GM12878 (cell line): ENCODE measurements at regions not wholly inside any gene's neighbourhood (a gene's known extent, or its start where the extent isn't known, plus 50 kb on each side); places are given as distances from the start of the nearest gene placed in this dataset.

ENCODE experiments used
- ATAC-seq: fragments of 200-7000 bp; cut with Tn5 transposase; 3 replicates; pipeline ENCODE4 v1.9.1; 2020; ENCODE audit warnings: mild to moderate bottlenecking, moderate library complexity
- BruUV-seq: library from RNA; stranded (reverse); fragments of 400-500 nt; replicated peaks from 2 replicates; lab custom pipeline; 2021; lab: Mats Ljungman, UMichigan
- CTCF ChIA-PET: fragments of 300-600 bp; sonication (Branson Sonifier 250); formaldehyde crosslinking; extraction: SDS; loops from one replicate; lab custom pipeline; 2021; ENCODE audit warnings: inconsistent platforms; lab: Yijun Ruan, JAX
- POLR2A ChIA-PET: fragments of 350-600 bp; formaldehyde crosslinking; extraction: SDS; loops from one replicate; lab custom pipeline; 2021; ENCODE audit warnings: inconsistent platforms; lab: Charles Lee
- RAD21 ChIA-PET: fragments of 300-600 bp; sonication (Branson Sonifier 250); formaldehyde crosslinking; loops from one replicate; lab custom pipeline; 2023; ENCODE audit warnings: antibody characterized with exemption; ENCODE audit not compliant: unreplicated experiment; lab: Charles Lee
- SMC1A ChIA-PET: fragments of 300-600 bp; sonication (Branson Sonifier 250); formaldehyde crosslinking; loops from one replicate; lab custom pipeline; 2023; ENCODE audit not compliant: unreplicated experiment, uncharacterized antibody; lab: Charles Lee
- DNase-seq: peaks from one replicate; pipeline ENCODE4 v3.0.0-alpha.2; 2011; ENCODE audit warnings: low read depth, low spot score
- FAIRE-seq: peaks from 3 replicates; lab custom pipeline; 2011; peaks lifted over from hg19 to GRCh38; lab: Jason Lieb, UNC
- H2AFZ ChIP-seq: 2 replicates; pipeline ENCODE4 v1.6.0; 2011; ENCODE audit warnings: low read depth, low read length, control low read depth; ENCODE audit not compliant: control insufficient read depth
- H3K27ac ChIP-seq: 2 replicates; pipeline ENCODE4 v1.5.1; 2011; ENCODE audit warnings: control low read depth; ENCODE audit not compliant: control insufficient read depth, insufficient read depth
- H3K27me3 ChIP-seq, 2 experiments: replicated peaks in 1 of 2; 2 replicates each; pipeline versions ENCODE4 v1.6.0 to v1.6.1; 2011; ENCODE audit warnings: low read length in 1 of 2; ENCODE audit not compliant: control insufficient read depth in 2 of 2, insufficient read depth in 2 of 2
- H3K36me3 ChIP-seq, 2 experiments: 2 replicates each; pipeline ENCODE4 v1.5.1; 2011; ENCODE audit warnings: low read length in 1 of 2; ENCODE audit not compliant: control insufficient read depth in 2 of 2, insufficient read depth in 2 of 2
- H3K4me1 ChIP-seq: 2 replicates; pipeline ENCODE4 v1.6.1; 2011; ENCODE audit warnings: mild to moderate bottlenecking, low read length, moderate library complexity, mixed read lengths; ENCODE audit not compliant: control insufficient read depth, insufficient read depth
- H3K4me2 ChIP-seq: 2 replicates; pipeline ENCODE4 v1.6.0; 2011; ENCODE audit warnings: control low read depth; ENCODE audit not compliant: control insufficient read depth, insufficient read depth
- H3K4me3 ChIP-seq: fragments of 200-600 bp; sonication (generic); 2 replicates; pipeline ENCODE4 v1.5.1; 2016
- H3K79me2 ChIP-seq: 2 replicates; pipeline ENCODE4 v1.6.0; 2011; ENCODE audit warnings: low read length; ENCODE audit not compliant: control insufficient read depth, insufficient read depth
- H3K9ac ChIP-seq: 2 replicates; pipeline ENCODE4 v1.8.0; 2011; ENCODE audit warnings: low read length, control low read depth, mixed read lengths; ENCODE audit not compliant: control insufficient read depth, insufficient read depth
- H3K9me3 ChIP-seq: replicated peaks from 3 replicates; pipeline ENCODE4 v1.5.1; 2011; ENCODE audit warnings: mild to moderate bottlenecking, low read length; ENCODE audit not compliant: control insufficient read depth, insufficient read depth
- H4K20me1 ChIP-seq: 2 replicates; pipeline ENCODE4 v1.6.0; 2011; ENCODE audit not compliant: control insufficient read depth, insufficient read depth
- BCL11A ChIP-seq: IDR thresholded peaks from 2 replicates; pipeline ENCODE4 v1.6.1; 2011; ENCODE audit warnings: low read depth, low read length
- BHLHE40 ChIP-seq, 2 experiments: fragments of 450-650 bp in 1 of 2; IDR thresholded peaks; 2 replicates each; pipeline ENCODE4 v1.6.1; 2011 to 2017; ENCODE audit warnings: low read depth in 2 of 2, borderline replicate concordance in 1 of 2, improper control_type of control experiment in 1 of 2, low read length in 1 of 2, mild to moderate bottlenecking in 1 of 2
- BMI1 ChIP-seq: fragments of 450-650 bp; IDR thresholded peaks from 2 replicates; pipeline ENCODE4 v1.6.1; 2016; ENCODE audit warnings: mild to moderate bottlenecking, moderate library complexity, borderline replicate concordance
- CBFB ChIP-seq: IDR thresholded peaks from 2 replicates; pipeline ENCODE4 v1.6.1; 2016; ENCODE audit warnings: antibody characterized with exemption, low read depth
- EED ChIP-seq: sonication (generic); IDR thresholded peaks from 2 replicates; pipeline ENCODE4 v1.6.1; 2016; ENCODE audit warnings: antibody characterized with exemption, low read depth
- MAX ChIP-seq: IDR thresholded peaks from 2 replicates; pipeline ENCODE4 v1.6.1; 2012; ENCODE audit warnings: low read depth, low read length, improper control_type of control experiment
- MTA2 ChIP-seq: fragments of 450-650 bp; IDR thresholded peaks from 2 replicates; pipeline ENCODE4 v1.6.1; 2016; ENCODE audit warnings: low read depth, mild to moderate bottlenecking, moderate library complexity
- SMAD1 ChIP-seq: fragments of 450-650 bp; IDR thresholded peaks from 2 replicates; pipeline ENCODE4 v1.6.1; 2018; ENCODE audit warnings: mild to moderate bottlenecking, low read depth; ENCODE audit not compliant: partially characterized antibody
- TBL1XR1 ChIP-seq: IDR thresholded peaks from 2 replicates; pipeline ENCODE4 v1.6.1; 2012; ENCODE audit warnings: low read depth, low read length, improper control_type of control experiment
- ZZZ3 ChIP-seq: IDR thresholded peaks from 2 replicates; pipeline ENCODE4 v1.6.1; 2011; ENCODE audit warnings: low read depth; ENCODE audit not compliant: control insufficient read depth, insufficient read length
- WGBS: methylation state at CpG from one replicate; pipeline ENCODE4 v1.1.6; 2016; ENCODE audit warnings: low lambda C conversion rate; ENCODE audit not compliant: insufficient replicate concordance, insufficient coverage; ENCODE audit errors: missing lambda C conversion rate; 5-methylcytosine and 5-hydroxymethylcytosine counted together
- in situ Hi-C: fragments of 300-500 bp; cut with MboI; formaldehyde crosslinking; loops from 9 replicates; pipeline ENCODE4 v1.14.3; 2018; ENCODE audit warnings: mixed read lengths
- intact Hi-C: fragments of 100-400 bp; cut with micrococcal nuclease; formaldehyde crosslinking; loops from one replicate; pipeline ENCODE4 v1.14.2; 2022; ENCODE audit not compliant: unreplicated experiment

GRCh38 chr6:63426844-63427243 is 107.1 kb upstream of the LGSN start:
- FAIRE-seq (no peak), ATAC-seq (no peak), DNase-seq (no peak)
- H4K20me1 ChIP-seq: no peaks in the 10 kb centered on the region
- no peak overlapping the region for H2AFZ ChIP-seq
- H3K79me2 ChIP-seq: no peaks in the 10 kb centered on the region
- POLR2A ChIA-PET: no interaction called here
- no peaks in the 10 kb centered on the region for H3K4me1 ChIP-seq
- no peak overlapping the region for H3K27ac ChIP-seq
- H3K36me3 ChIP-seq: no peaks in the 10 kb centered on the region
- no peak overlapping the region for H3K9ac ChIP-seq
- intact Hi-C loops (no loop called here), in situ Hi-C loops (no loop called here)
- H3K9me3 ChIP-seq: no peaks in the 10 kb centered on the region
- CTCF ChIA-PET: interaction anchor here (0.9 to 1.5 kb wide), 2 partner anchors 17 to 148 kb away, joined by 3 read pairs; no protein-coding TSS in a partner anchor
- RAD21 ChIA-PET: no interaction called here
- H3K27me3 ChIP-seq: no peaks in the 10 kb centered on the region
- 79% methylated on average over 3 of the region's 3 CpGs for WGBS
- BruUV-seq: no TSS peak
- no peak overlapping the region for H3K4me3 ChIP-seq
- SMC1A ChIA-PET: interaction anchor here (0.7 kb wide), 1 partner anchor 534 kb away, joined by 3 read pairs; no protein-coding TSS in a partner anchor
- no peak for TF ChIP-seq MAX
- TF ChIP-seq ZZZ3: no peak
- TF ChIP-seq TBL1XR1: no peak
- no peak for TF ChIP-seq BCL11A
- no peak for TF ChIP-seq BMI1
- TF ChIP-seq BHLHE40 (IDR thresholded peaks at IDR 0.05; ENCODE audit: borderline replicate concordance in 1 of 2, low read depth in 2 of 2, low read length in 1 of 2): no peak
- TF ChIP-seq CBFB: no peak
- TF ChIP-seq SMAD1: no peak
- no peak for TF ChIP-seq MTA2
- TF ChIP-seq EED: no peak
- no peak overlapping the region for H3K4me2 ChIP-seq
